Activated T-helper 2 cell treated with anti-CD3 and anti-CD28 coated beads, Interferon-gamma antibody, Interleukin-2, Interleukin-4, amounts not matched to agents 10 μg/mL and 5 μg/mL and 100 μg/mL, durations not matched to agents 14 hours and 24 hours and 36 hours (primary cell): ENCODE measurements at regions not wholly inside any gene's neighbourhood (a gene's known extent, or its start where the extent isn't known, plus 50 kb on each side); places are given as distances from the start of the nearest gene placed in this dataset.

ENCODE experiments used
- DNase-seq: peaks from one replicate; pipeline ENCODE4 v3.0.0; 2021; ENCODE audit warnings: low spot score
- H3K27ac Mint-ChIP-seq: one replicate; pipeline ENCODE4 v1.8.0; 2021; ENCODE audit warnings: mixed read lengths
- H3K27me3 Mint-ChIP-seq: one replicate; pipeline ENCODE4 v1.8.0; 2021; ENCODE audit warnings: low read depth, mixed read lengths
- H3K36me3 Mint-ChIP-seq: one replicate; pipeline ENCODE4 v1.8.0; 2021; ENCODE audit warnings: low read depth, mixed read lengths
- H3K4me1 Mint-ChIP-seq: one replicate; pipeline ENCODE4 v1.8.0; 2021; ENCODE audit warnings: low read depth, mixed read lengths
- H3K4me3 Mint-ChIP-seq: one replicate; pipeline ENCODE4 v1.8.0; 2021; ENCODE audit warnings: low read depth, mild to moderate bottlenecking, moderate library complexity, mixed read lengths
- H3K9me3 Mint-ChIP-seq: one replicate; pipeline ENCODE4 v1.8.0; 2021; ENCODE audit warnings: mixed read lengths
- intact Hi-C: fragments of 100-400 bp; cut with micrococcal nuclease; formaldehyde crosslinking; loops from one replicate; pipeline ENCODE4 v1.15.1; 2023

DNA sequence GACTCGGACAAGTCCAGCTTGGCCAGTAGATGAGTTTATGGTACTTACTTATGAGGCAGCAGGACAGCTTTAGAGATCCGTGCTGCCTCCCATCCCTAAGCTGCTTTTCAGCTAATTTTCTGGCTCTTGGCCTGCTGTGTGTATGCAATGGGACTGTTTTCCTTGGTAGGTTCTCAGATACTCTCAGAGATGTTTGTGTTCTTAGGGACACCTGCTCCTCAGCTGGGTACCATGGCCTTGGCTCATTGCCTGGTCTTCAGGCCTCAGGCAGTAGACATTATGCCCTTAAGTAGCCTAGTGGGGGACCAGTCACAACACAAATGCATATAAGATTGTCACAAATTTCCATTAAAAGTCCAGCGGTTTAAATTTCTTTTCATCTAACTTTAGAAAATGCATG, 688.0 kb downstream of the PCDH7 start:
- intact Hi-C loops, result no loop called here
- H3K27me3 Mint-ChIP-seq, result no peaks in the 10 kb centered on the region
- no peak overlapping the region for H3K27ac Mint-ChIP-seq
- no peaks in the 10 kb centered on the region for H3K4me1 Mint-ChIP-seq
- H3K36me3 Mint-ChIP-seq, result no peaks in the 10 kb centered on the region
- no peak for DNase-seq
- H3K4me3 Mint-ChIP-seq, result no peak overlapping the region
- peaks cover 36% of the 10 kb centered on the region for H3K9me3 Mint-ChIP-seq

GRCh38 chr4:31411565-31411964, 691.4 kb downstream of the PCDH7 start:
- no peak overlapping the region for H3K4me3 Mint-ChIP-seq
- no peaks in the 10 kb centered on the region for H3K27me3 Mint-ChIP-seq
- H3K9me3 Mint-ChIP-seq, result peaks cover 25% of the 10 kb centered on the region
- H3K36me3 Mint-ChIP-seq, result no peaks in the 10 kb centered on the region
- DNase-seq, result no peak
- no peaks in the 10 kb centered on the region for H3K4me1 Mint-ChIP-seq
- intact Hi-C loops, result no loop called here
- no peak overlapping the region for H3K27ac Mint-ChIP-seq

DNA sequence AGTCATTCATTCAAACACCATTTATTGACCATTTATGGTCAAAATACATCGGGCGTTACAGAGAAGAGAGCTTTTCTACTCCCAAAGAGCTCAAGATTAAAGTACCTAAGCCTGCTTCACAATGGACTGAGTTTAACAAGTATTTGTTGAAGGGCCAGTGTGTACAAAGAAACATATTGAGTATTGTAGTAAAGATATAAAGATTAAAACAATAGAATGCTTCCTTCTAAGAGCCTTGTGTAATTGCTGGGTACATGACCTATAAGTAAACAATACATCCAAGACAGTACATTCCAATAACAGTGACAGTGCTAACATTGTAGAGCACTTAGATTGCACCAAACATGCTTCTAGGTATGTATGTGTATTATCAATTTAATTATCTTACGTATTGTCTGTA, 695.5 kb downstream of the PCDH7 start:
- Mint-ChIP-seq H3K27me3 (no peaks in the 10 kb centered on the region), H3K9me3 (peaks cover 22% of the 10 kb centered on the region), H3K4me1 (no peaks in the 10 kb centered on the region), H3K27ac (no peak overlapping the region), H3K4me3 (no peak overlapping the region), H3K36me3 (no peaks in the 10 kb centered on the region)
- no peak for DNase-seq
- intact Hi-C loops, result no loop called here

GRCh38 chr4:31416498-31416897, 696.3 kb downstream of the PCDH7 start:
- intact Hi-C loops, result no loop called here
- Mint-ChIP-seq H3K9me3 (peaks cover 22% of the 10 kb centered on the region), H3K4me3 (no peak overlapping the region), H3K27ac (no peak overlapping the region), H3K27me3 (no peaks in the 10 kb centered on the region), H3K36me3 (no peaks in the 10 kb centered on the region), H3K4me1 (no peaks in the 10 kb centered on the region)
- no peak for DNase-seq

DNA sequence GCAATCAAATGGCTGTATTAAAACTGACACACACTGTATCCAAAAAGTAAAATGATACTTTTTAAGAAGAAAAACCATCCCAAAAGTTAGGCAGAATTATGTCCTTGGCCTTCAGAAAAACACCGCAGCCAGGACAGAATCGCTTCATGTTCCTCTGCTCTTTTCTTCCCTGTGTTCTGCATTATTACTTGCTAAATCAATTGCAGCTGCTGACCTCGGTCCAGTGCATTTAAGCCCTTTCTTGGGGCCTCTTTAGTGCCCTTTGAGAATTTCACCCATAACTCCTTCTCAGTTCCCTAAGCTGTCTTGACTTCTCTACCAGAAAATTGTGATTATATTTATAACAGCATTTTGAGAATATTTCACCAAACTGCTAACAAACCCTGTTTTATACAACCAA, 696.9 kb downstream of the PCDH7 start:
- intact Hi-C loops, result no loop called here
- H3K4me3 Mint-ChIP-seq, result no peak overlapping the region
- no peaks in the 10 kb centered on the region for H3K27me3 Mint-ChIP-seq
- H3K27ac Mint-ChIP-seq, result no peak overlapping the region
- no peaks in the 10 kb centered on the region for H3K36me3 Mint-ChIP-seq
- H3K9me3 Mint-ChIP-seq, result peaks cover 22% of the 10 kb centered on the region
- H3K4me1 Mint-ChIP-seq, result no peaks in the 10 kb centered on the region
- no peak for DNase-seq

- Mint-ChIP-seq H3K4me1 (no peaks in the 10 kb centered on the region), H3K27ac (no peak overlapping the region), H3K9me3 (peaks cover 13% of the 10 kb centered on the region), H3K4me3 (no peak overlapping the region), H3K36me3 (no peaks in the 10 kb centered on the region), H3K27me3 (no peaks in the 10 kb centered on the region)
- DNase-seq, result no peak
- intact Hi-C loops, result no loop called here
These were observed 701.8 kb downstream of the PCDH7 start for GRCh38 chr4:31422006-31422405.

DNA sequence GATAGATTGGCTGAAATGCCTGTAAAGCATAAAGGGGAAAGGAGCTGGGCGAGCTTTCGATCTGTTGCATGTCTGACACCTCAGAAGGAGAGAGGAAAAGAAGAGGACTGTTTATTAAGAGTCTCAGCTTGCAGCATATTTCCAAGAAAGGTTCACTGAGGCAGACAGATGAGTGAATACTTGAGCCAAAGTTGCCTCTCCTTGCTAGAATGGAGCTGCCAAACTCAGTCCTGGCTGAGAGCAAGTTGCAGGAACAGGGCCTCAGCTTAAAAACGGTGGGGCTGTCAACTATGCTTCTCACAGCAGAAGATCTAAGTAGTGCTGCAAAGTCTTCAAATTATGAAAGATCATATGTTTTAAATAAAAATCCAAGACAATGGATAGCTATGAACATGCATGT, 707.5 kb downstream of the PCDH7 start:
- H3K4me1 Mint-ChIP-seq, result no peaks in the 10 kb centered on the region
- H3K4me3 Mint-ChIP-seq, result no peak overlapping the region

GRCh38 chr4:31442236-31442635, 722.1 kb downstream of the PCDH7 start:
- DNase-seq, result no peak
- Mint-ChIP-seq H3K4me1 (no peaks in the 10 kb centered on the region), H3K9me3 (peaks cover 10% of the 10 kb centered on the region), H3K4me3 (no peak overlapping the region), H3K27ac (no peak overlapping the region), H3K36me3 (no peaks in the 10 kb centered on the region), H3K27me3 (no peaks in the 10 kb centered on the region)
- intact Hi-C loops, result no loop called here

More for the DNA sequence above, 707.5 kb downstream of the PCDH7 start:
- Mint-ChIP-seq H3K9me3 (peaks cover 13% of the 10 kb centered on the region), H3K27ac (no peak overlapping the region), H3K36me3 (no peaks in the 10 kb centered on the region), H3K27me3 (no peaks in the 10 kb centered on the region)
- no peak for DNase-seq
- intact Hi-C loops, result no loop called here

- H3K9me3 Mint-ChIP-seq, result peaks cover 11% of the 10 kb centered on the region
- no peaks in the 10 kb centered on the region for H3K36me3 Mint-ChIP-seq
- H3K27me3 Mint-ChIP-seq, result no peaks in the 10 kb centered on the region
- DNase-seq, result no peak
- H3K27ac Mint-ChIP-seq, result no peak overlapping the region
- no peaks in the 10 kb centered on the region for H3K4me1 Mint-ChIP-seq
- intact Hi-C loops, result no loop called here
- no peak overlapping the region for H3K4me3 Mint-ChIP-seq
These were observed 725.4 kb downstream of the PCDH7 start for GRCh38 chr4:31445526-31445925.

DNA sequence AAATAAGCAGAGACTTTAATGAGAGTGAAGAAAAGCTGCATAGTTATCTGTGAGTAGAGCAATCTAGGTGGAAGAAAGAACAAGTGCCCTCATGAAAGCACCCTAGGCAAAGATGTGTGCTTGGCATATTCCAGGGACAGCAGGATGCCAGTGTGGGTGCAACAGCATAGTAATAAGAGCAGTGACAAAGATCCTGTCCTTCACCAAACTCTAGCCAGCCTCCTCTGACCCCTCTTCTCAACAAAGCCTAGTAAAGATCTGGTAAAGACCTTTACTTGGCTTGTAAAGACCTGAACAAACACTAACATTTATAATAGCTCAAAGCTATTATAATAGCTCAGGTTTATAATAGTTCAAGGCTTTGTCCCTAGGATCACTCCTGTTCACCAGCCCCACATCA, 735.4 kb downstream of the PCDH7 start:
- intact Hi-C loops, result no loop called here
- no peaks in the 10 kb centered on the region for H3K27me3 Mint-ChIP-seq
- H3K4me1 Mint-ChIP-seq, result no peaks in the 10 kb centered on the region
- H3K9me3 Mint-ChIP-seq, result peaks cover 49% of the 10 kb centered on the region
- H3K36me3 Mint-ChIP-seq, result no peaks in the 10 kb centered on the region
- H3K27ac Mint-ChIP-seq, result no peak overlapping the region
- H3K4me3 Mint-ChIP-seq, result no peak overlapping the region
- no peak for DNase-seq

DNA sequence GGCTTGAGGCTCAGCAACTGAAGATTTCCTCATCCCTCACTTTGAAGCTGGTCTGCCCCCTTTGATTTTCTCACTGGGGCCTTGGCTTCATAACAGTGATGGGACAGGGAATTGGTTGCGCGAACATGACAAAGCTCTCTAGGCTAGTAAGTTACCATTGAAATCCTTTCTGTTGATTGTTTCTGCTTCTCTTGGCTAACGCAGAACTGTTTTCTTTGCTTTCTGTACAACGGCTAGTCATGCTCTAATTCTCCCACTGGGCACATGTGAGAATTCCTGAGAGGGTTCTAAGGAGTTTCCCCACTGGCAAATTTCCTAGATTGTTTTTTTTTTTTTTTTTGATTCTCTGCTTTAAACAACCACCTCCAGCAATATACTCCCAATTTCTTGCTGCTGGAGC, 738.6 kb downstream of the PCDH7 start:
- H3K27me3 Mint-ChIP-seq, result no peaks in the 10 kb centered on the region
- H3K4me1 Mint-ChIP-seq, result no peaks in the 10 kb centered on the region
- intact Hi-C loops, result no loop called here
- H3K27ac Mint-ChIP-seq, result no peak overlapping the region
- no peaks in the 10 kb centered on the region for H3K36me3 Mint-ChIP-seq
- peaks cover 42% of the 10 kb centered on the region for H3K9me3 Mint-ChIP-seq
- H3K4me3 Mint-ChIP-seq, result no peak overlapping the region
- no peak for DNase-seq

DNA sequence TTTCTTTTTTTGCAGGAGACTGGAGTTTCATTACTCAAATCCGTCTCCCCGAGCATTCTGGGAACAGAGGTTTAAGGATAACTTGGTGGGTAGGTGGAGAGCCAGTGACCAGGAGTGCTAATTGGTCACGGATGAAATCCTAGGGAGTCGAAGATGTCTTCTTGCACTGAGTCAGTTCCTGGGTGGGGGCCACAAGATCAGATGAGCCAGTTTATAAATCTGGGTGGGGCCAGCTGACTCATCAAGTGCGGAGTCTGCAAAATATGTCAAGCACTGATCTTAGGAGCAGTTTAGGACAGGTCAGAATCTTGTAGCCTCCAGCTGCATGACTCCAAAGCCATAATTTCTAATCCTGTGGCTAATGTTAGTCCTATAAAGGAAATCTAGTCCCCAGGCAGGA, 741.3 kb downstream of the PCDH7 start:
- Mint-ChIP-seq H3K36me3 (no peaks in the 10 kb centered on the region), H3K4me3 (no peak overlapping the region), H3K27ac (no peak overlapping the region), H3K27me3 (no peaks in the 10 kb centered on the region), H3K9me3 (peaks cover 43% of the 10 kb centered on the region), H3K4me1 (no peaks in the 10 kb centered on the region)
- intact Hi-C loops, result no loop called here
- no peak for DNase-seq

- no peak for DNase-seq
- peaks cover 25% of the 10 kb centered on the region for H3K9me3 Mint-ChIP-seq
- H3K4me1 Mint-ChIP-seq, result no peaks in the 10 kb centered on the region
- H3K27ac Mint-ChIP-seq, result no peak overlapping the region
- intact Hi-C loops, result no loop called here
- no peaks in the 10 kb centered on the region for H3K36me3 Mint-ChIP-seq
- no peak overlapping the region for H3K4me3 Mint-ChIP-seq
- no peaks in the 10 kb centered on the region for H3K27me3 Mint-ChIP-seq
These were observed 747.6 kb downstream of the PCDH7 start for GRCh38 chr4:31467781-31468180.

GRCh38 chr4:31474221-31474620, 754.1 kb downstream of the PCDH7 start:
- no peak overlapping the region for H3K27ac Mint-ChIP-seq
- no peaks in the 10 kb centered on the region for H3K36me3 Mint-ChIP-seq
- intact Hi-C loops, result no loop called here
- no peaks in the 10 kb centered on the region for H3K4me1 Mint-ChIP-seq
- H3K4me3 Mint-ChIP-seq, result no peak overlapping the region
- no peaks in the 10 kb centered on the region for H3K27me3 Mint-ChIP-seq
- no peak for DNase-seq
- peaks cover 30% of the 10 kb centered on the region for H3K9me3 Mint-ChIP-seq
